Epithelial cell of esophagus (primary cell): ENCODE measurements at regions not wholly inside any gene's neighbourhood (a gene's known extent, or its start where the extent isn't known, plus 50 kb on each side); places are given as distances from the start of the nearest gene placed in this dataset.

Source experiments
- DNase-seq: peaks from one replicate; pipeline ENCODE4 v3.0.0; 2010; ENCODE audit warnings: low read depth
- H3K4me3 ChIP-seq: 2 replicates; pipeline ENCODE4 v1.5.1; 2011; ENCODE audit warnings: mild to moderate bottlenecking, low read length, control low read depth
- TF ChIP-seq, protein P1 (sequence below): IDR thresholded peaks from 2 replicates; pipeline ENCODE4 v1.5.1; 2011; ENCODE audit warnings: low read depth, mild to moderate bottlenecking, low read length, control low read depth, inconsistent platforms; ENCODE audit not compliant: insufficient read depth; ENCODE audit errors: missing control alignments

- DNase-seq = no peak
- TF ChIP-seq, protein P1, sequence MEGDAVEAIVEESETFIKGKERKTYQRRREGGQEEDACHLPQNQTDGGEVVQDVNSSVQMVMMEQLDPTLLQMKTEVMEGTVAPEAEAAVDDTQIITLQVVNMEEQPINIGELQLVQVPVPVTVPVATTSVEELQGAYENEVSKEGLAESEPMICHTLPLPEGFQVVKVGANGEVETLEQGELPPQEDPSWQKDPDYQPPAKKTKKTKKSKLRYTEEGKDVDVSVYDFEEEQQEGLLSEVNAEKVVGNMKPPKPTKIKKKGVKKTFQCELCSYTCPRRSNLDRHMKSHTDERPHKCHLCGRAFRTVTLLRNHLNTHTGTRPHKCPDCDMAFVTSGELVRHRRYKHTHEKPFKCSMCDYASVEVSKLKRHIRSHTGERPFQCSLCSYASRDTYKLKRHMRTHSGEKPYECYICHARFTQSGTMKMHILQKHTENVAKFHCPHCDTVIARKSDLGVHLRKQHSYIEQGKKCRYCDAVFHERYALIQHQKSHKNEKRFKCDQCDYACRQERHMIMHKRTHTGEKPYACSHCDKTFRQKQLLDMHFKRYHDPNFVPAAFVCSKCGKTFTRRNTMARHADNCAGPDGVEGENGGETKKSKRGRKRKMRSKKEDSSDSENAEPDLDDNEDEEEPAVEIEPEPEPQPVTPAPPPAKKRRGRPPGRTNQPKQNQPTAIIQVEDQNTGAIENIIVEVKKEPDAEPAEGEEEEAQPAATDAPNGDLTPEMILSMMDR = no peak
- no peak overlapping the region for H3K4me3 ChIP-seq
Measured at GRCh38 chr3:88623709-88624108, 473.9 kb downstream of the C3orf38 start.

DNA sequence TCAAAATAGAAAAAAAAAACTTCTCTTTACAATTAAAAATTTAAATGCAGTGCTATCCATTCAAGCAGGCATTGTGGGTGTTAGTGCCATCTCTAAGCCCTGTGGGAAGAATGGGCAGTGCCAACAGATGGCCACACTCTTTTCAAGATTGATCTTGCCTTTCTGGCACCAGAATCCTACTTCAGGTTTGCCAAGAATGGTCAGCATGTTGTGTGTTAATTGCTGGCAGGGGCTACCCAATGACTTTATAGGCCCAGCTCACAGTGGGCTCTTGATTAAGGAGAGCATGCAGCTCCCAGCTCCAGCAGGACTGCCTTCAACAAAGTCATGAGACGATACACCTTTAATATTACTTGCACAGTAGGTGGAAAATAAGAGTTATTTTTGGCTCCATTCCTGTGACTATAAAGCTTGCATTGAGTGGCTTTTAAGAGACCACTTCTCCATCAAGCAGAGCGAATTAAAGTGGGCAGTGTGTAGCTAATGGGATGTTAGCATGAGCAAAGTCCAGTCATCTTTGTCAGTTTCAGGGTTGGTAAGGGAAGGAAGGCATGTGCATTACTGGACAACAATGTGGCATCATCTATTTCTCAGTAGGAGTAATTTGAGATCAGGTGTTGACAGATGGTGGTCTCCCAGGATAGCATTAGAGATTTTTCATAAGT is 476.8 kb downstream of the C3orf38 start:
- DNase-seq = no peak
- TF ChIP-seq, protein P1 = no peak

DNA sequence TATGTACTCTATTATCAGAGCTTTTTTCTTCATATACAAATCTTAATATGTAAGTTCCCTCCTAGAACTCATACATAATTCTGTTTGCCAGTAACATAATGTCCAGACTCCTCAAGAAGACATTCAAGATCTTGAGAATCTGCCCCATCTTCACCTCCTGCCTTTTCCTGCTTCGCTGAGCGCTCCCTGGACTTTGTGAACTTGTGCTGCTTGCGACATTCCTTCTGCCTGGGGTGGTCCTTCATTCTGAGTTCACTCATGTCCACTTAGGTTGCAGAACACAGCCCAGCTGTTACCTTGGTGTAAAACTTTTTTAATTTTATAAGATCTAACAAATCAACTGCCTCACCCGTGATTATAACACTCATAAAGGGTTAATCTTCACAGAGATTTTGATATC is 478.5 kb upstream of the EPHA3 start:
- TF ChIP-seq, protein P1 = no peak
- no peak for DNase-seq
- no peak overlapping the region for H3K4me3 ChIP-seq

More for the DNA sequence above, 476.8 kb downstream of the C3orf38 start:
- H3K4me3 ChIP-seq = no peak overlapping the region

DNA sequence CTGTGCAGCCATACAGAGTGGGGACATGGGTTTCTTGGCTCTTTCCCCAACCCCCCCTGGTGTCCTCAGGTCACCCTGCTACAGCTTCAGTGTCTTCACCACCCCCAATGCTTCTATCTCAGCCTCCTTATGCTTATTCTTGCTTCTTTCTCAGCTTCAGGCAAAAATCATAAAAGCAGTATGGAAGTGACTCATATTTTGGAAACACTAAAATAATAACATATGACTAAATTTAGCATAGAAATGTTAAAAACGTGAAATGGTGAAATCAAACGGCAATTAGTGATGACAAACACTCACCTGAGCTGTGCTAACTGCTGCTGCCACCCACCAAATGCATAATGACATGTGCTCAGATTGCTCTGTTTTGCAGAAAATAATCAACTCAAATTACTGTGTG is 475.2 kb upstream of the EPHA3 start:
- TF ChIP-seq, protein P1 = no peak
- no peak overlapping the region for H3K4me3 ChIP-seq
- peak; percentile 5 for DNase-seq

DNA sequence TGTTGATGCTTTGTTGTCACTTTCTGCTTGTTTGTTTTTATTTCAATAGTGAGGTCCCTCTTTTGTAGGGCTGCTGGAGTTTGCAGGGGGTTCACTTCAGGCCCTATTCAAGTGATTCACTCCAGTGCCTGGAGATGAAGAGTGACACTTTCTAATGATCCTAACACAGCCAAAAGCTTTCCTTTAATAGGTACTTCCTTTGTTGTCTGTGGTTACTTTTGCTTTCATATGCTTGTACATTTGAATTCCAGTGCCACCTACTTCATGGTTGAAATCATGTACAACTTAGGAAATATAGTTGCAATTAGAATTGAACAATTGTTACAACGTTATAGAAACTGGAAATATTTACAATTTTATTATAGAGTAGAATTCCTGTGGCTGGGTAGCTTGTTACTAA is 466.8 kb upstream of the EPHA3 start:
- no peak overlapping the region for H3K4me3 ChIP-seq
- TF ChIP-seq, protein P1 = no peak
- DNase-seq = no peak

GRCh38 chr3:88641033-88641604 is 466.3 kb upstream of the EPHA3 start:
- TF ChIP-seq, protein P1 = peak; percentile 55
- peak; percentile 11 for DNase-seq
- no peak overlapping the region for H3K4me3 ChIP-seq

- TF ChIP-seq, protein P1 = no peak
- no peak for DNase-seq
Measured at GRCh38 chr3:88657459-88657858, 450.0 kb upstream of the EPHA3 start.

More at GRCh38 chr3:88657459-88657858, 450.0 kb upstream of the EPHA3 start:
- H3K4me3 ChIP-seq = no peak overlapping the region
